H9 (cell line): ENCODE measurements at regions not wholly inside any gene's neighbourhood (a gene's known extent, or its start where the extent isn't known, plus 50 kb on each side); places are given as distances from the start of the nearest gene placed in this dataset.

ENCODE experiments used
- DNase-seq: peaks from one replicate; pipeline ENCODE4 v3.0.0-alpha.2; 2017
- H2AFZ ChIP-seq: one replicate; pipeline ENCODE4 v1.6.1; 2013; ENCODE audit warnings: mild to moderate bottlenecking, low read length, control low read depth, moderate library complexity
- H2AK5ac ChIP-seq: 2 replicates; pipeline ENCODE4 v1.6.1; 2013; ENCODE audit warnings: low read length, control low read depth, mixed read lengths; ENCODE audit not compliant: insufficient read length
- H2BK120ac ChIP-seq: one replicate; pipeline ENCODE4 v1.6.1; 2013; ENCODE audit warnings: low read depth, mild to moderate bottlenecking, low read length, control low read depth, inconsistent platforms; ENCODE audit not compliant: poor library complexity, severe bottlenecking
- H2BK12ac ChIP-seq: 2 replicates; pipeline ENCODE4 v1.6.1; 2013; ENCODE audit warnings: low read length, control low read depth, mixed read lengths, low read depth; ENCODE audit not compliant: insufficient read length
- H2BK15ac ChIP-seq: 2 replicates; pipeline ENCODE4 v1.6.1; 2013; ENCODE audit warnings: low read depth, low read length, control low read depth
- H2BK20ac ChIP-seq: one replicate; pipeline ENCODE4 v1.6.1; 2013; ENCODE audit warnings: low read depth, mild to moderate bottlenecking, low read length, control low read depth, inconsistent platforms; ENCODE audit not compliant: poor library complexity, severe bottlenecking
- H2BK5ac ChIP-seq: 2 replicates; pipeline ENCODE4 v1.6.1; 2013; ENCODE audit warnings: low read length, control low read depth, mixed read lengths; ENCODE audit not compliant: insufficient read length
- H3K14ac ChIP-seq: 2 replicates; pipeline ENCODE4 v1.6.1; 2013; ENCODE audit warnings: low read length, control low read depth; ENCODE audit not compliant: insufficient read depth
- H3K18ac ChIP-seq: 2 replicates; pipeline ENCODE4 v1.6.1; 2013; ENCODE audit warnings: low read depth, mild to moderate bottlenecking, mixed read lengths, low read length, control low read depth; ENCODE audit not compliant: insufficient read length
- H3K23ac ChIP-seq: 2 replicates; pipeline ENCODE4 v1.6.1; 2013; ENCODE audit warnings: low read length, control low read depth, mixed read lengths, low read depth; ENCODE audit not compliant: insufficient read length
- H3K23me2 ChIP-seq: 2 replicates; pipeline ENCODE4 v1.6.1; 2013; ENCODE audit warnings: low read depth, mild to moderate bottlenecking, mixed read lengths, low read length, control low read depth; ENCODE audit not compliant: insufficient read length, poor library complexity, severe bottlenecking
- H3K27ac ChIP-seq: 2 replicates; pipeline ENCODE4 v1.5.1; 2013; ENCODE audit warnings: low read length, control low read depth, mixed read lengths, low read depth; ENCODE audit not compliant: insufficient read length
- H3K27me3 ChIP-seq: 2 replicates; pipeline ENCODE4 v1.6.1; 2013; ENCODE audit warnings: low read length, control low read depth, inconsistent platforms; ENCODE audit not compliant: insufficient read depth
- H3K4ac ChIP-seq: 2 replicates; pipeline ENCODE4 v1.6.1; 2013; ENCODE audit warnings: low read depth, mild to moderate bottlenecking, control low read depth, inconsistent platforms, low read length, moderate library complexity
- H3K4me1 ChIP-seq: 2 replicates; pipeline ENCODE4 v1.6.1; 2013; ENCODE audit warnings: low read length, control low read depth, inconsistent platforms; ENCODE audit not compliant: insufficient read depth
- H3K4me2 ChIP-seq: 2 replicates; pipeline ENCODE4 v1.6.1; 2013; ENCODE audit warnings: low read length, control low read depth, mixed read lengths; ENCODE audit not compliant: insufficient read length, insufficient read depth
- H3K56ac ChIP-seq: 2 replicates; pipeline ENCODE4 v1.6.1; 2013; ENCODE audit warnings: low read depth, mild to moderate bottlenecking, mixed read lengths, low read length, control low read depth; ENCODE audit not compliant: insufficient read length
- H3K79me1 ChIP-seq: 2 replicates; pipeline ENCODE4 v1.6.1; 2013; ENCODE audit warnings: low read depth, mild to moderate bottlenecking, moderate library complexity, low read length, control low read depth, inconsistent platforms; ENCODE audit not compliant: insufficient read depth, poor library complexity, severe bottlenecking
- H3K79me2 ChIP-seq: 2 replicates; pipeline ENCODE4 v1.6.1; 2013; ENCODE audit warnings: low read length, control low read depth, inconsistent platforms; ENCODE audit not compliant: insufficient read depth
- H3K9ac ChIP-seq: 2 replicates; pipeline ENCODE4 v1.6.1; 2013; ENCODE audit warnings: low read length, control low read depth, mixed read lengths; ENCODE audit not compliant: insufficient read length; ENCODE audit errors: extremely low read depth
- H3K9me3 ChIP-seq: one replicate; pipeline ENCODE4 v1.6.1; 2013; ENCODE audit warnings: low read depth, low read length, inconsistent platforms; ENCODE audit not compliant: control insufficient read depth
- H3T11ph ChIP-seq: one replicate; pipeline ENCODE4 v1.6.1; 2013; ENCODE audit warnings: mild to moderate bottlenecking, low read length, control low read depth, inconsistent platforms
- H4K20me1 ChIP-seq: one replicate; pipeline ENCODE4 v1.6.1; 2013; ENCODE audit not compliant: control insufficient read depth, insufficient read length, insufficient read depth
- H4K5ac ChIP-seq: 2 replicates; pipeline ENCODE4 v1.6.1; 2013; ENCODE audit warnings: low read depth, mild to moderate bottlenecking, mixed read lengths, low read length, control low read depth; ENCODE audit not compliant: insufficient read length
- H4K8ac ChIP-seq: replicated peaks from 2 replicates; pipeline ENCODE4 v1.6.1; 2013; ENCODE audit warnings: low read length, control low read depth, mixed read lengths, low read depth; ENCODE audit not compliant: insufficient read length
- H4K91ac ChIP-seq: 2 replicates; pipeline ENCODE4 v1.6.1; 2013; ENCODE audit warnings: low read depth, mild to moderate bottlenecking, moderate library complexity, mixed read lengths, low read length, control low read depth; ENCODE audit not compliant: insufficient read length
- H3K27ac Mint-ChIP-seq, 3 experiments: 2 replicates in 2 of 3; 3 replicates in 1 of 3; pipeline ENCODE4 v1.8.0; 2020 to 2021; ENCODE audit warnings: mixed read lengths in 3 of 3, mild to moderate bottlenecking in 1 of 3, moderate library complexity in 1 of 3
- H3K27me3 Mint-ChIP-seq: 2 replicates; pipeline ENCODE4 v1.8.0; 2021; ENCODE audit warnings: low read depth, mild to moderate bottlenecking, moderate library complexity, mixed read lengths
- H3K36me3 Mint-ChIP-seq, 3 experiments: 2 replicates in 2 of 3; 3 replicates in 1 of 3; pipeline ENCODE4 v1.8.0; 2020 to 2021; ENCODE audit warnings: low read depth in 3 of 3, mixed read lengths in 3 of 3; ENCODE audit not compliant: insufficient read depth in 1 of 3
- H3K4me1 Mint-ChIP-seq, 2 experiments: 2 replicates each; pipeline ENCODE4 v1.8.0; 2020; ENCODE audit warnings: mixed read lengths in 2 of 2
- H3K4me3 Mint-ChIP-seq, 2 experiments: 2 replicates in 1 of 2; 3 replicates in 1 of 2; pipeline ENCODE4 v1.8.0; 2020 to 2021; ENCODE audit warnings: mild to moderate bottlenecking in 2 of 2, mixed read lengths in 2 of 2, moderate library complexity in 1 of 2
- H3K9me3 Mint-ChIP-seq, 2 experiments: 2 replicates in 1 of 2; 3 replicates in 1 of 2; pipeline ENCODE4 v1.8.0; 2020; ENCODE audit warnings: mild to moderate bottlenecking in 2 of 2, mixed read lengths in 2 of 2, moderate library complexity in 1 of 2
- WGBS: extraction: QIAGEN DNeasy Blood & Tissue Kit; methylation state at CpG from one replicate; pipeline ENCODE4 v1.1.7; 2013; ENCODE audit warnings: missing lambda C conversion rate, low lambda C conversion rate, mixed read lengths; ENCODE audit not compliant: insufficient read length; ENCODE audit errors: extremely low coverage; 5-methylcytosine and 5-hydroxymethylcytosine counted together
- TF ChIP-seq, protein P1 (sequence below): fragments of 200-600 bp; sonication (generic); conservative IDR thresholded peaks from 3 replicates; pipeline ENCODE4 v1.8.0; 2021; ENCODE audit warnings: antibody characterized with exemption, mild to moderate bottlenecking

- Mint-ChIP-seq H3K4me3 (no peak overlapping the region), H3K4me1 (no peaks in the 10 kb centered on the region), H3K36me3 (no peaks in the 10 kb centered on the region), H3K27ac (no peak overlapping the region), H3K27me3 (no peaks in the 10 kb centered on the region), H3K9me3 (0 out of 5 replicates have a peak, but pooled peaks cover 0 to under 1% of the 10 kb centered on the region in 2 experiments)
- Histone ChIP-seq H3K23me2 (no peaks in the 10 kb centered on the region), H4K91ac (no peak overlapping the region), H3K9me3 (no peaks in the 10 kb centered on the region), H2BK5ac (no peak overlapping the region), H4K20me1 (no peaks in the 10 kb centered on the region), H3K4me2 (no peak overlapping the region), H4K8ac (no peak overlapping the region), H3K27ac (no peak overlapping the region), H3K79me1 (no peaks in the 10 kb centered on the region), H2AK5ac (no peak overlapping the region), H3K56ac (no peak overlapping the region), H3K79me2 (no peaks in the 10 kb centered on the region), H2BK20ac (no peak overlapping the region), H3K4ac (no peak overlapping the region), H3K4me1 (no peaks in the 10 kb centered on the region), H3K14ac (no peak overlapping the region), H2BK120ac (no peak overlapping the region), H3K18ac (no peak overlapping the region), H2AFZ (no peak overlapping the region), H3K9ac (no peak overlapping the region), H3K23ac (no peak overlapping the region), H3K27me3 (no peaks in the 10 kb centered on the region), H4K5ac (no peak overlapping the region), H2BK12ac (no peak overlapping the region), H3T11ph (no peak overlapping the region), H2BK15ac (no peak overlapping the region)
- TF ChIP-seq, protein P1, sequence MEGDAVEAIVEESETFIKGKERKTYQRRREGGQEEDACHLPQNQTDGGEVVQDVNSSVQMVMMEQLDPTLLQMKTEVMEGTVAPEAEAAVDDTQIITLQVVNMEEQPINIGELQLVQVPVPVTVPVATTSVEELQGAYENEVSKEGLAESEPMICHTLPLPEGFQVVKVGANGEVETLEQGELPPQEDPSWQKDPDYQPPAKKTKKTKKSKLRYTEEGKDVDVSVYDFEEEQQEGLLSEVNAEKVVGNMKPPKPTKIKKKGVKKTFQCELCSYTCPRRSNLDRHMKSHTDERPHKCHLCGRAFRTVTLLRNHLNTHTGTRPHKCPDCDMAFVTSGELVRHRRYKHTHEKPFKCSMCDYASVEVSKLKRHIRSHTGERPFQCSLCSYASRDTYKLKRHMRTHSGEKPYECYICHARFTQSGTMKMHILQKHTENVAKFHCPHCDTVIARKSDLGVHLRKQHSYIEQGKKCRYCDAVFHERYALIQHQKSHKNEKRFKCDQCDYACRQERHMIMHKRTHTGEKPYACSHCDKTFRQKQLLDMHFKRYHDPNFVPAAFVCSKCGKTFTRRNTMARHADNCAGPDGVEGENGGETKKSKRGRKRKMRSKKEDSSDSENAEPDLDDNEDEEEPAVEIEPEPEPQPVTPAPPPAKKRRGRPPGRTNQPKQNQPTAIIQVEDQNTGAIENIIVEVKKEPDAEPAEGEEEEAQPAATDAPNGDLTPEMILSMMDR = no peak
- no peak for DNase-seq
- no CpG with 5 or more reads among the region's 1 CpG for WGBS
These were observed 277.9 kb upstream of the DCN start for GRCh38 chr12:91460469-91460868.
